ENCODE measurements at regions not wholly inside any gene's neighbourhood (a gene's known extent, or its start where the extent isn't known, plus 50 kb on each side); places are given as distances from the start of the nearest gene placed in this dataset.

DNA sequence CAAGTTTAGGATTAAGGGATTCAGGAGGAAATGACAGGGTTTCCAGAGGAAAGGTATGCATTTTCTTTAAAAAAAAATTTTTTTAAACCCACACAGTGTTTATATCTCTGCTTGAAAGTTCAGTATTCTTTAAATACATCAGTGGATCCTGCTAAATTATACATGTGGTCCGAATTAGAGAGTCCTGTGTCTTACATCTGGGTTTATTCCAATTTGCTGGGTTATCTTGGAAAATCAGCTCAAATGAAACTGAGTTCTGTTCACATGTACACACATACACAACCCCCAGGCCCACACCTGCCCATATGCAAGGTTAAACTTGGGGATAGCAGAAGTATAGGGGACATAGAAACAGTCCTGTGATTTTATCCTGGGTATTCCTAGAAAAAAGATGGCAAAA is 493.7 kb downstream of the ZNF608 start:
- ChIA-PET POLR2A (no interaction called here), CTCF (interaction anchor here (0.6 kb wide), 1 partner anchor 126 kb away, joined by 3 read pairs; no protein-coding TSS in a partner anchor)
- no peaks in the 10 kb centered on the region for H4K20me1 ChIP-seq (replicated peaks; ENCODE audit: control insufficient read depth, extremely low read depth, insufficient read depth, low read length)
- H3K9me3 ChIP-seq (replicated peaks; ENCODE audit: control insufficient read depth, insufficient read depth, low read length): no peaks in the 10 kb centered on the region
- dilution Hi-C loops (cut with MboI; ENCODE audit: extremely low pct_ligation_motif_present, low sequenced_read_pairs) (no loop called here), intact Hi-C loops (cut with micrococcal nuclease) (no loop called here)
- no peak for FAIRE-seq
- H2AFZ ChIP-seq (ENCODE audit: low read depth, low read length): no peak overlapping the region
- H3K36me3 ChIP-seq (ENCODE audit: control insufficient read depth in 2 of 2, extremely low read depth in 1 of 2, insufficient read depth in 2 of 2, low read length in 2 of 2): no peaks in the 10 kb centered on the region
- H3K27ac ChIP-seq (ENCODE audit: insufficient read depth, low read depth, low read length): no peak overlapping the region
- TF ChIP-seq, protein P1, sequence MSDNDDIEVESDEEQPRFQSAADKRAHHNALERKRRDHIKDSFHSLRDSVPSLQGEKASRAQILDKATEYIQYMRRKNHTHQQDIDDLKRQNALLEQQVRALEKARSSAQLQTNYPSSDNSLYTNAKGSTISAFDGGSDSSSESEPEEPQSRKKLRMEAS (IDR thresholded peaks at IDR 0.05; ENCODE audit: insufficient read depth, insufficient read length): no peak
- no peak for TF ChIP-seq GATA2 (IDR thresholded peaks at IDR 0.05; ENCODE audit: insufficient read depth, insufficient read length, low read depth, low read length)
- TF ChIP-seq MYC (IDR thresholded peaks at IDR 0.05; ENCODE audit: low read depth, low read length): no peak
- no peak for TF ChIP-seq POLR2A (IDR thresholded peaks at IDR 0.05; ENCODE audit: low read depth, low read length)
- no peak for TF ChIP-seq FOS (IDR thresholded peaks at IDR 0.05; ENCODE audit: borderline replicate concordance, insufficient read depth, low read length)
- no peak for TF ChIP-seq EZH2 (IDR thresholded peaks at IDR 0.05; ENCODE audit: borderline replicate concordance, low read depth, low read length, severe bottlenecking)
- no peaks in the 10 kb centered on the region for H3K4me1 ChIP-seq (ENCODE audit: control insufficient read depth, extremely low read depth, insufficient read depth, low read length)
- no peak overlapping the region for H3K9ac ChIP-seq (replicated peaks; ENCODE audit: extremely low read depth, insufficient read depth, low read length)
- no peak overlapping the region for H3K4me3 ChIP-seq (replicated peaks in 1 of 3; ENCODE audit: insufficient read depth in 1 of 3, low read depth in 1 of 3, low read length in 3 of 3)
- no TSS peak for BruUV-seq (replicated peaks)
- no peak overlapping the region for H3K4me2 ChIP-seq (ENCODE audit: insufficient read depth, low read length)
- H3K27me3 ChIP-seq (ENCODE audit: control insufficient read depth in 2 of 2, insufficient read depth in 2 of 2, low read length in 2 of 2): no peaks in the 10 kb centered on the region
- no peaks in the 10 kb centered on the region for H3K79me2 ChIP-seq (ENCODE audit: control insufficient read depth, insufficient read depth, low read length)
- H3K9me1 ChIP-seq (replicated peaks; ENCODE audit: control insufficient read depth, extremely low read depth, insufficient read depth, low read length): no peaks in the 10 kb centered on the region
- DNase-seq (ENCODE audit: low read depth, low spot score): no peak

DNA sequence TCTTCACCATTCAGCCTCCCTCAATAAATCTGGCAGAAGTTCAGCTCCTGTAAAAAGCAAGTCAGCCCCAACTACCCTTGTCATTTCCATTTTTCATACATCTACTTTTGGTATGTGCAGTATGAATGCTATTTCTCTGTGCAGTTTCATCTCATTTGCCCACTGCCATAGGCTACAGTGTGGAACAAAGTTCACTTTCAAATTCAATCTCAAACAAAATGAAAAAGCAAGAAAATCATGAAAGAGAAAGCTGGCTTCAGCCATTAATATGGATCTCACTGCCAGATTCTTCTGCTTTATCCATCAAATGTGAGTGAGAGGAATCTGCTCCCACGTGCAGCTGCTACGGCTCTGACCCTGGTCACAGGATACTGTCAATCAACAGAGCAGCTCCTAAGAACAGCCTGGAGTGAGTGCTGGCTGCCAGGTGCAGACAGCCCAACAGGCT is 494.2 kb downstream of the ZNF608 start:
- dilution Hi-C loops (cut with MboI; ENCODE audit: extremely low pct_ligation_motif_present, low sequenced_read_pairs) (no loop called here), intact Hi-C loops (cut with micrococcal nuclease) (no loop called here)
- Histone ChIP-seq H3K79me2 (ENCODE audit: control insufficient read depth, insufficient read depth, low read length) (no peaks in the 10 kb centered on the region), H3K4me1 (ENCODE audit: control insufficient read depth, extremely low read depth, insufficient read depth, low read length) (no peaks in the 10 kb centered on the region), H3K4me2 (ENCODE audit: insufficient read depth, low read length) (no peak overlapping the region), H3K9me3 (replicated peaks; ENCODE audit: control insufficient read depth, insufficient read depth, low read length) (no peaks in the 10 kb centered on the region), H2AFZ (ENCODE audit: low read depth, low read length) (no peak overlapping the region), H3K36me3 (ENCODE audit: control insufficient read depth in 2 of 2, extremely low read depth in 1 of 2, insufficient read depth in 2 of 2, low read length in 2 of 2) (no peaks in the 10 kb centered on the region), H3K9me1 (replicated peaks; ENCODE audit: control insufficient read depth, extremely low read depth, insufficient read depth, low read length) (no peaks in the 10 kb centered on the region), H3K4me3 (replicated peaks in 1 of 3; ENCODE audit: insufficient read depth in 1 of 3, low read depth in 1 of 3, low read length in 3 of 3) (no peak overlapping the region), H3K27me3 (ENCODE audit: control insufficient read depth in 2 of 2, insufficient read depth in 2 of 2, low read length in 2 of 2) (no peaks in the 10 kb centered on the region), H3K9ac (replicated peaks; ENCODE audit: extremely low read depth, insufficient read depth, low read length) (no peak overlapping the region), H4K20me1 (replicated peaks; ENCODE audit: control insufficient read depth, extremely low read depth, insufficient read depth, low read length) (no peaks in the 10 kb centered on the region), H3K27ac (ENCODE audit: insufficient read depth, low read depth, low read length) (no peak overlapping the region)
- no peak for FAIRE-seq
- BruUV-seq (replicated peaks): no TSS peak
- TF ChIP-seq POLR2AphosphoS5 (IDR thresholded peaks at IDR 0.05; ENCODE audit: insufficient read depth, low read depth, low read length): no peak
- TF ChIP-seq, protein P1 (IDR thresholded peaks at IDR 0.05; ENCODE audit: insufficient read depth, insufficient read length): no peak
- TF ChIP-seq EZH2 (IDR thresholded peaks at IDR 0.05; ENCODE audit: borderline replicate concordance, low read depth, low read length, severe bottlenecking): no peak
- TF ChIP-seq, protein P2, sequence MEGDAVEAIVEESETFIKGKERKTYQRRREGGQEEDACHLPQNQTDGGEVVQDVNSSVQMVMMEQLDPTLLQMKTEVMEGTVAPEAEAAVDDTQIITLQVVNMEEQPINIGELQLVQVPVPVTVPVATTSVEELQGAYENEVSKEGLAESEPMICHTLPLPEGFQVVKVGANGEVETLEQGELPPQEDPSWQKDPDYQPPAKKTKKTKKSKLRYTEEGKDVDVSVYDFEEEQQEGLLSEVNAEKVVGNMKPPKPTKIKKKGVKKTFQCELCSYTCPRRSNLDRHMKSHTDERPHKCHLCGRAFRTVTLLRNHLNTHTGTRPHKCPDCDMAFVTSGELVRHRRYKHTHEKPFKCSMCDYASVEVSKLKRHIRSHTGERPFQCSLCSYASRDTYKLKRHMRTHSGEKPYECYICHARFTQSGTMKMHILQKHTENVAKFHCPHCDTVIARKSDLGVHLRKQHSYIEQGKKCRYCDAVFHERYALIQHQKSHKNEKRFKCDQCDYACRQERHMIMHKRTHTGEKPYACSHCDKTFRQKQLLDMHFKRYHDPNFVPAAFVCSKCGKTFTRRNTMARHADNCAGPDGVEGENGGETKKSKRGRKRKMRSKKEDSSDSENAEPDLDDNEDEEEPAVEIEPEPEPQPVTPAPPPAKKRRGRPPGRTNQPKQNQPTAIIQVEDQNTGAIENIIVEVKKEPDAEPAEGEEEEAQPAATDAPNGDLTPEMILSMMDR (IDR thresholded peaks at IDR 0.05; ENCODE audit: extremely low read depth in 1 of 2, insufficient read depth in 1 of 2, low read depth in 1 of 2, low read length in 2 of 2): no peak
- no peak for TF ChIP-seq POLR2A (IDR thresholded peaks at IDR 0.05; ENCODE audit: low read depth, low read length)
- TF ChIP-seq GATA2 (IDR thresholded peaks at IDR 0.05; ENCODE audit: insufficient read depth, insufficient read length, low read depth, low read length): no peak
- TF ChIP-seq JUN (IDR thresholded peaks at IDR 0.05; ENCODE audit: borderline replicate concordance, insufficient read depth, insufficient read length, low read depth): no peak
- TF ChIP-seq MYC (IDR thresholded peaks at IDR 0.05; ENCODE audit: low read depth, low read length): no peak
- DNase-seq (ENCODE audit: low read depth, low spot score): no peak
- POLR2A ChIA-PET: interaction anchor here (0.7 kb wide), 1 partner anchor 522 kb away, joined by 3 read pairs; no protein-coding TSS in a partner anchor
- CTCF ChIA-PET: no interaction called here

All from endothelial cell of umbilical vein (primary cell).